ENCODE measurements at regions not wholly inside any gene's neighbourhood (a gene's known extent, or its start where the extent isn't known, plus 50 kb on each side); places are given as distances from the start of the nearest gene placed in this dataset.

GRCh38 chr18:73235491-73235890, 367.7 kb upstream of the NETO1 start:
- H3K27ac ChIP-seq, result no peak overlapping the region
- TF ChIP-seq CTCF (IDR thresholded peaks at IDR 0.05) (no peak), ZFX (IDR thresholded peaks at IDR 0.05; ENCODE audit: borderline replicate concordance) (no peak)

GRCh38 chr18:73232933-73233332, 365.1 kb upstream of the NETO1 start:
- no peak overlapping the region for H3K27ac ChIP-seq
- TF ChIP-seq ZFX (IDR thresholded peaks at IDR 0.05; ENCODE audit: borderline replicate concordance) (no peak), CTCF (IDR thresholded peaks at IDR 0.05) (no peak)

- no peak overlapping the region for H3K27ac ChIP-seq
- TF ChIP-seq ZFX (IDR thresholded peaks at IDR 0.05; ENCODE audit: borderline replicate concordance) (no peak), CTCF (IDR thresholded peaks at IDR 0.05) (no peak)
Observed at GRCh38 chr18:73220663-73221062, 352.9 kb upstream of the NETO1 start.

GRCh38 chr18:73218293-73218692, 350.5 kb upstream of the NETO1 start:
- no peak overlapping the region for H3K27ac ChIP-seq
- TF ChIP-seq CTCF (IDR thresholded peaks at IDR 0.05), result no peak
- no peak for TF ChIP-seq ZFX (IDR thresholded peaks at IDR 0.05; ENCODE audit: borderline replicate concordance)

- peak overlapping the region; percentile 18 for H3K27ac ChIP-seq
- TF ChIP-seq CTCF (IDR thresholded peaks at IDR 0.05), result no peak
Observed at GRCh38 chr18:73214970-73215369, 347.2 kb upstream of the NETO1 start.

GRCh38 chr18:73212442-73212841, 344.7 kb upstream of the NETO1 start:
- no peak overlapping the region for H3K27ac ChIP-seq
- no peak for TF ChIP-seq ZFX (IDR thresholded peaks at IDR 0.05; ENCODE audit: borderline replicate concordance)

- no peak overlapping the region for H3K27ac ChIP-seq
- no peak for TF ChIP-seq ZFX (IDR thresholded peaks at IDR 0.05; ENCODE audit: borderline replicate concordance)
- TF ChIP-seq CTCF (IDR thresholded peaks at IDR 0.05), result no peak
Observed at GRCh38 chr18:73201940-73202339, 334.2 kb upstream of the NETO1 start.

GRCh38 chr18:73199151-73199550, 331.4 kb upstream of the NETO1 start:
- no peak for TF ChIP-seq ZFX (IDR thresholded peaks at IDR 0.05; ENCODE audit: borderline replicate concordance)
- no peak for TF ChIP-seq CTCF (IDR thresholded peaks at IDR 0.05)
- H3K27ac ChIP-seq, result no peak overlapping the region

Measured in 22Rv1 (cell line).